ENCODE measurements at regions not wholly inside any gene's neighbourhood (a gene's known extent, or its start where the extent isn't known, plus 50 kb on each side); places are given as distances from the start of the nearest gene placed in this dataset.
A peak's percentile ranks its signal among the peaks of the same experiment; 100 is the strongest.
"Not testable (repeated sequence)": the region's sequence is repeated elsewhere in the genome, so short reads cannot be mapped to it uniquely, and the experiment has no call there.

GRCh38 chr14:99025418-99025817 is 246.6 kb downstream of the BCL11B start:
- no peak for DNase-seq (ENCODE audit: low read depth in 4 of 4, low spot score in 1 of 4)

GRCh38 chr14:99026471-99026870 is 245.5 kb downstream of the BCL11B start:
- DNase-seq (ENCODE audit: low read depth in 4 of 4, low spot score in 1 of 4), result peak in 2 of 4 experiments; percentile 3

- DNase-seq (ENCODE audit: low read depth in 4 of 4, low spot score in 1 of 4), result no peak
These were observed 244.0 kb downstream of the BCL11B start for GRCh38 chr14:99028041-99028440.

- no peak for DNase-seq (ENCODE audit: low read depth in 4 of 4, low spot score in 1 of 4)
These were observed 243.5 kb downstream of the BCL11B start for GRCh38 chr14:99028521-99028920.

GRCh38 chr14:99029145-99029915 is 242.7 kb downstream of the BCL11B start:
- DNase-seq (ENCODE audit: low read depth in 4 of 4, low spot score in 1 of 4), result no peak

GRCh38 chr14:99029916-99030305 is 242.1 kb downstream of the BCL11B start:
- no peak for DNase-seq (ENCODE audit: low read depth in 4 of 4, low spot score in 1 of 4)

GRCh38 chr14:99030454-99030853 is 241.5 kb downstream of the BCL11B start:
- no peak for DNase-seq (ENCODE audit: low read depth in 4 of 4, low spot score in 1 of 4)

- no peak for DNase-seq (ENCODE audit: low read depth in 4 of 4, low spot score in 1 of 4)
These were observed 239.2 kb downstream of the BCL11B start for GRCh38 chr14:99032759-99033158.

GRCh38 chr14:99033951-99034350 is 238.0 kb downstream of the BCL11B start:
- no peak for DNase-seq (ENCODE audit: low read depth in 4 of 4, low spot score in 1 of 4)

- no peak for DNase-seq (ENCODE audit: low read depth in 4 of 4, low spot score in 1 of 4)
These were observed 237.3 kb downstream of the BCL11B start for GRCh38 chr14:99034711-99035171.

GRCh38 chr14:99035268-99035667 is 236.7 kb downstream of the BCL11B start:
- no peak for DNase-seq (ENCODE audit: low read depth in 4 of 4, low spot score in 1 of 4)

- DNase-seq (ENCODE audit: low read depth in 4 of 4, low spot score in 1 of 4), result no peak
These were observed 236.0 kb downstream of the BCL11B start for GRCh38 chr14:99035712-99036610.

- DNase-seq (ENCODE audit: low read depth in 4 of 4, low spot score in 1 of 4), result no peak
These were observed 235.2 kb downstream of the BCL11B start for GRCh38 chr14:99036611-99037293.

GRCh38 chr14:99037326-99037725 is 234.7 kb downstream of the BCL11B start:
- DNase-seq (ENCODE audit: low read depth in 4 of 4, low spot score in 1 of 4), result not testable (repeated sequence)

- no peak for DNase-seq (ENCODE audit: low read depth in 4 of 4, low spot score in 1 of 4)
These were observed 234.1 kb downstream of the BCL11B start for GRCh38 chr14:99037777-99038430.

- DNase-seq (ENCODE audit: low read depth in 4 of 4, low spot score in 1 of 4), result no peak
These were observed 233.6 kb downstream of the BCL11B start for GRCh38 chr14:99038431-99038820.

GRCh38 chr14:99039331-99040041 is 232.5 kb downstream of the BCL11B start:
- DNase-seq (ENCODE audit: low read depth in 4 of 4, low spot score in 1 of 4), result no peak

- DNase-seq (ENCODE audit: low read depth in 4 of 4, low spot score in 1 of 4), result no peak
These were observed 231.9 kb downstream of the BCL11B start for GRCh38 chr14:99040052-99040451.

- DNase-seq (ENCODE audit: low read depth in 4 of 4, low spot score in 1 of 4), result no peak
These were observed 231.3 kb downstream of the BCL11B start for GRCh38 chr14:99040711-99041110.

- no peak for DNase-seq (ENCODE audit: low read depth in 4 of 4, low spot score in 1 of 4)
These were observed 230.7 kb downstream of the BCL11B start for GRCh38 chr14:99041141-99041819.
